ENCODE measurements at regions not wholly inside any gene's neighbourhood (a gene's known extent, or its start where the extent isn't known, plus 50 kb on each side); places are given as distances from the start of the nearest gene placed in this dataset.

GRCh38 chr2:16554060-16554583 is 111.5 kb downstream of the CYRIA start:
- no peaks in the 10 kb centered on the region for H3K27me3 Mint-ChIP-seq (ENCODE audit: low read depth)
- H3K27ac Mint-ChIP-seq = no peak overlapping the region
- no peak for DNase-seq (ENCODE audit: low spot score)
- H3K4me3 Mint-ChIP-seq (ENCODE audit: low read depth) = no peak overlapping the region
- H3K4me1 Mint-ChIP-seq (ENCODE audit: low read depth) = no peaks in the 10 kb centered on the region
- intact Hi-C loops (cut with micrococcal nuclease) = no loop called here
- H3K36me3 Mint-ChIP-seq (ENCODE audit: low read depth) = no peaks in the 10 kb centered on the region
- no peaks in the 10 kb centered on the region for H3K9me3 Mint-ChIP-seq

GRCh38 chr2:16553226-16553625 is 112.4 kb downstream of the CYRIA start:
- Mint-ChIP-seq H3K9me3 (no peaks in the 10 kb centered on the region), H3K36me3 (ENCODE audit: low read depth) (no peaks in the 10 kb centered on the region), H3K27ac (no peak overlapping the region), H3K27me3 (ENCODE audit: low read depth) (no peaks in the 10 kb centered on the region), H3K4me1 (ENCODE audit: low read depth) (no peaks in the 10 kb centered on the region), H3K4me3 (ENCODE audit: low read depth) (no peak overlapping the region)
- DNase-seq (ENCODE audit: low spot score) = no peak
- intact Hi-C loops (cut with micrococcal nuclease) = loop anchor here (1.0 to 2.0 kb wide), 2 partner anchors 56 to 204 kb away; no protein-coding TSS in a partner anchor

- intact Hi-C loops (cut with micrococcal nuclease) = loop anchor here (2.0 kb wide), 1 partner anchor 205 kb away; no protein-coding TSS in a partner anchor
- no peaks in the 10 kb centered on the region for H3K36me3 Mint-ChIP-seq (ENCODE audit: low read depth)
Observed at GRCh38 chr2:16552202-16552601, 113.4 kb downstream of the CYRIA start.

GRCh38 chr2:16548036-16548435 is 117.6 kb downstream of the CYRIA start:
- no peaks in the 10 kb centered on the region for H3K9me3 Mint-ChIP-seq
- no peaks in the 10 kb centered on the region for H3K4me1 Mint-ChIP-seq (ENCODE audit: low read depth)
- intact Hi-C loops (cut with micrococcal nuclease) = no loop called here
- no peak overlapping the region for H3K4me3 Mint-ChIP-seq (ENCODE audit: low read depth)
- H3K36me3 Mint-ChIP-seq (ENCODE audit: low read depth) = no peaks in the 10 kb centered on the region
- no peak for DNase-seq (ENCODE audit: low spot score)
- H3K27me3 Mint-ChIP-seq (ENCODE audit: low read depth) = no peaks in the 10 kb centered on the region
- no peak overlapping the region for H3K27ac Mint-ChIP-seq

More at GRCh38 chr2:16552202-16552601, 113.4 kb downstream of the CYRIA start:
- no peaks in the 10 kb centered on the region for H3K27me3 Mint-ChIP-seq (ENCODE audit: low read depth)
- no peak for DNase-seq (ENCODE audit: low spot score)
- no peaks in the 10 kb centered on the region for H3K9me3 Mint-ChIP-seq
- no peak overlapping the region for H3K4me3 Mint-ChIP-seq (ENCODE audit: low read depth)
- H3K27ac Mint-ChIP-seq = no peak overlapping the region
- H3K4me1 Mint-ChIP-seq (ENCODE audit: low read depth) = no peaks in the 10 kb centered on the region

GRCh38 chr2:16546128-16546754 is 119.4 kb downstream of the CYRIA start:
- Mint-ChIP-seq H3K27ac (no peak overlapping the region), H3K4me1 (ENCODE audit: low read depth) (no peaks in the 10 kb centered on the region), H3K36me3 (ENCODE audit: low read depth) (no peaks in the 10 kb centered on the region), H3K27me3 (ENCODE audit: low read depth) (no peaks in the 10 kb centered on the region), H3K4me3 (ENCODE audit: low read depth) (no peak overlapping the region), H3K9me3 (no peaks in the 10 kb centered on the region)
- intact Hi-C loops (cut with micrococcal nuclease) = no loop called here
- DNase-seq (ENCODE audit: low spot score) = no peak

- DNase-seq (ENCODE audit: low spot score) = no peak
- Mint-ChIP-seq H3K4me1 (ENCODE audit: low read depth) (no peaks in the 10 kb centered on the region), H3K27ac (no peak overlapping the region), H3K27me3 (ENCODE audit: low read depth) (peaks cover 2% of the 10 kb centered on the region), H3K4me3 (ENCODE audit: low read depth) (no peak overlapping the region), H3K36me3 (ENCODE audit: low read depth) (no peaks in the 10 kb centered on the region), H3K9me3 (no peaks in the 10 kb centered on the region)
- intact Hi-C loops (cut with micrococcal nuclease) = no loop called here
Observed at GRCh38 chr2:16538707-16539106, 126.9 kb downstream of the CYRIA start.

- H3K27me3 Mint-ChIP-seq (ENCODE audit: low read depth) = peaks cover 2% of the 10 kb centered on the region
- no peak overlapping the region for H3K4me3 Mint-ChIP-seq (ENCODE audit: low read depth)
- no peaks in the 10 kb centered on the region for H3K9me3 Mint-ChIP-seq
- intact Hi-C loops (cut with micrococcal nuclease) = no loop called here
- no peaks in the 10 kb centered on the region for H3K36me3 Mint-ChIP-seq (ENCODE audit: low read depth)
- DNase-seq (ENCODE audit: low spot score) = no peak
- H3K27ac Mint-ChIP-seq = no peak overlapping the region
- no peaks in the 10 kb centered on the region for H3K4me1 Mint-ChIP-seq (ENCODE audit: low read depth)
Observed at GRCh38 chr2:16537347-16537746, 128.3 kb downstream of the CYRIA start.

- intact Hi-C loops (cut with micrococcal nuclease) = no loop called here
- Mint-ChIP-seq H3K27ac (no peak overlapping the region), H3K4me3 (ENCODE audit: low read depth) (no peak overlapping the region), H3K4me1 (ENCODE audit: low read depth) (no peaks in the 10 kb centered on the region), H3K9me3 (no peaks in the 10 kb centered on the region), H3K36me3 (ENCODE audit: low read depth) (no peaks in the 10 kb centered on the region), H3K27me3 (ENCODE audit: low read depth) (peaks cover 7% of the 10 kb centered on the region)
- DNase-seq (ENCODE audit: low spot score) = no peak
Observed at GRCh38 chr2:16526193-16526592, 139.4 kb downstream of the CYRIA start.

- H3K9me3 Mint-ChIP-seq = no peaks in the 10 kb centered on the region
- intact Hi-C loops (cut with micrococcal nuclease) = loop anchor here (1.0 kb wide), 1 partner anchor 83 kb away; no protein-coding TSS in a partner anchor
- H3K27ac Mint-ChIP-seq = no peak overlapping the region
- no peak overlapping the region for H3K4me3 Mint-ChIP-seq (ENCODE audit: low read depth)
- H3K36me3 Mint-ChIP-seq (ENCODE audit: low read depth) = no peaks in the 10 kb centered on the region
- DNase-seq (ENCODE audit: low spot score) = no peak
- H3K4me1 Mint-ChIP-seq (ENCODE audit: low read depth) = no peaks in the 10 kb centered on the region
- H3K27me3 Mint-ChIP-seq (ENCODE audit: low read depth) = peaks cover 6% of the 10 kb centered on the region
Observed at GRCh38 chr2:16525265-16525887, 140.3 kb downstream of the CYRIA start.

GRCh38 chr2:16523711-16524110 is 141.9 kb downstream of the CYRIA start:
- Mint-ChIP-seq H3K27me3 (ENCODE audit: low read depth) (peaks cover 5% of the 10 kb centered on the region), H3K4me3 (ENCODE audit: low read depth) (no peak overlapping the region), H3K36me3 (ENCODE audit: low read depth) (no peaks in the 10 kb centered on the region), H3K4me1 (ENCODE audit: low read depth) (no peaks in the 10 kb centered on the region), H3K9me3 (no peaks in the 10 kb centered on the region), H3K27ac (no peak overlapping the region)
- intact Hi-C loops (cut with micrococcal nuclease) = no loop called here
- no peak for DNase-seq (ENCODE audit: low spot score)

GRCh38 chr2:16522031-16522831 is 143.4 kb downstream of the CYRIA start:
- no peak for DNase-seq (ENCODE audit: low spot score)
- intact Hi-C loops (cut with micrococcal nuclease) = no loop called here
- H3K36me3 Mint-ChIP-seq (ENCODE audit: low read depth) = no peaks in the 10 kb centered on the region
- no peak overlapping the region for H3K27ac Mint-ChIP-seq
- peaks cover 2% of the 10 kb centered on the region for H3K27me3 Mint-ChIP-seq (ENCODE audit: low read depth)
- H3K4me1 Mint-ChIP-seq (ENCODE audit: low read depth) = no peaks in the 10 kb centered on the region
- no peak overlapping the region for H3K4me3 Mint-ChIP-seq (ENCODE audit: low read depth)
- H3K9me3 Mint-ChIP-seq = no peaks in the 10 kb centered on the region

- intact Hi-C loops (cut with micrococcal nuclease) = no loop called here
- DNase-seq (ENCODE audit: low spot score) = no peak
- Mint-ChIP-seq H3K4me3 (ENCODE audit: low read depth) (no peak overlapping the region), H3K9me3 (no peaks in the 10 kb centered on the region), H3K27ac (no peak overlapping the region), H3K4me1 (ENCODE audit: low read depth) (no peaks in the 10 kb centered on the region), H3K36me3 (ENCODE audit: low read depth) (no peaks in the 10 kb centered on the region), H3K27me3 (ENCODE audit: low read depth) (peaks cover 3% of the 10 kb centered on the region)
Observed at GRCh38 chr2:16520891-16521290, 144.7 kb downstream of the CYRIA start.

GRCh38 chr2:16515696-16516095 is 149.9 kb downstream of the CYRIA start:
- DNase-seq (ENCODE audit: low spot score) = no peak
- H3K4me1 Mint-ChIP-seq (ENCODE audit: low read depth) = no peaks in the 10 kb centered on the region
- H3K27me3 Mint-ChIP-seq (ENCODE audit: low read depth) = peaks cover 3% of the 10 kb centered on the region
- intact Hi-C loops (cut with micrococcal nuclease) = no loop called here
- H3K36me3 Mint-ChIP-seq (ENCODE audit: low read depth) = no peaks in the 10 kb centered on the region
- no peak overlapping the region for H3K4me3 Mint-ChIP-seq (ENCODE audit: low read depth)
- no peaks in the 10 kb centered on the region for H3K9me3 Mint-ChIP-seq
- no peak overlapping the region for H3K27ac Mint-ChIP-seq

Data from activated T-helper 2 cell treated with anti-CD3 and anti-CD28 coated beads, Interferon-gamma antibody, Interleukin-2, Interleukin-4, amounts not matched to agents 10 μg/mL and 5 μg/mL and 100 μg/mL, durations not matched to agents 14 hours and 24 hours and 36 hours (primary cell).